HG03064 (cell line): ENCODE measurements at regions not wholly inside any gene's neighbourhood (a gene's known extent, or its start where the extent isn't known, plus 50 kb on each side); places are given as distances from the start of the nearest gene placed in this dataset.
"Not testable (repeated sequence)": the region's sequence is repeated elsewhere in the genome, so short reads cannot be mapped to it uniquely, and the experiment has no call there.

Experiments used
- ATAC-seq: cut with Tn5 transposase; IDR thresholded peaks from one replicate; pipeline ENCODE4 v1.9.1; 2021; ENCODE audit warnings: low read depth; ENCODE audit not compliant: unreplicated experiment

- no peak for ATAC-seq
These were observed 128.9 kb upstream of the NR5A2 start for GRCh38 chr1:199898654-199899053.

- no peak for ATAC-seq
These were observed 126.2 kb upstream of the NR5A2 start for GRCh38 chr1:199901341-199901740.

- no peak for ATAC-seq
These were observed 120.1 kb upstream of the NR5A2 start for GRCh38 chr1:199907361-199907760.

- ATAC-seq = no peak
These were observed 118.4 kb upstream of the NR5A2 start for GRCh38 chr1:199909137-199909536.

GRCh38 chr1:199913318-199913717 lies 114.2 kb upstream of the NR5A2 start:
- no peak for ATAC-seq

GRCh38 chr1:199914546-199914945 lies 113.0 kb upstream of the NR5A2 start:
- no peak for ATAC-seq

GRCh38 chr1:199918196-199918769 lies 109.2 kb upstream of the NR5A2 start:
- ATAC-seq = no peak

GRCh38 chr1:199920635-199921034 lies 106.9 kb upstream of the NR5A2 start:
- no peak for ATAC-seq

GRCh38 chr1:199929556-199929955 lies 98.0 kb upstream of the NR5A2 start:
- no peak for ATAC-seq

GRCh38 chr1:199930067-199930466 lies 97.4 kb upstream of the NR5A2 start:
- not testable (repeated sequence) for ATAC-seq

- no peak for ATAC-seq
These were observed 95.7 kb upstream of the NR5A2 start for GRCh38 chr1:199931666-199932377.

- ATAC-seq = no peak
These were observed 95.0 kb upstream of the NR5A2 start for GRCh38 chr1:199932462-199932861.

- ATAC-seq = no peak
These were observed 91.1 kb upstream of the NR5A2 start for GRCh38 chr1:199936441-199936840.

- ATAC-seq = no peak
These were observed 90.3 kb upstream of the NR5A2 start for GRCh38 chr1:199937161-199937560.

GRCh38 chr1:199937661-199938060 lies 89.8 kb upstream of the NR5A2 start:
- no peak for ATAC-seq

- ATAC-seq = no peak
These were observed 82.5 kb upstream of the NR5A2 start for GRCh38 chr1:199944986-199945385.

- no peak for ATAC-seq
These were observed 81.9 kb upstream of the NR5A2 start for GRCh38 chr1:199945591-199945990.

- no peak for ATAC-seq
These were observed 81.0 kb upstream of the NR5A2 start for GRCh38 chr1:199946305-199947155.

GRCh38 chr1:199948587-199949280 lies 78.8 kb upstream of the NR5A2 start:
- ATAC-seq = no peak

- ATAC-seq = not testable (repeated sequence)
These were observed 76.5 kb upstream of the NR5A2 start for GRCh38 chr1:199951005-199951404.

- ATAC-seq = no peak
These were observed 73.9 kb upstream of the NR5A2 start for GRCh38 chr1:199953651-199954050.
